HuH-7.5 (cell line): ENCODE measurements at regions not wholly inside any gene's neighbourhood (a gene's known extent, or its start where the extent isn't known, plus 50 kb on each side); places are given as distances from the start of the nearest gene placed in this dataset.
A peak's percentile ranks its signal among the peaks of the same experiment; 100 is the strongest.

Source experiments
- DNase-seq: peaks from one replicate; pipeline ENCODE4 v3.0.0; 2011; ENCODE audit warnings: low spot score

DNA sequence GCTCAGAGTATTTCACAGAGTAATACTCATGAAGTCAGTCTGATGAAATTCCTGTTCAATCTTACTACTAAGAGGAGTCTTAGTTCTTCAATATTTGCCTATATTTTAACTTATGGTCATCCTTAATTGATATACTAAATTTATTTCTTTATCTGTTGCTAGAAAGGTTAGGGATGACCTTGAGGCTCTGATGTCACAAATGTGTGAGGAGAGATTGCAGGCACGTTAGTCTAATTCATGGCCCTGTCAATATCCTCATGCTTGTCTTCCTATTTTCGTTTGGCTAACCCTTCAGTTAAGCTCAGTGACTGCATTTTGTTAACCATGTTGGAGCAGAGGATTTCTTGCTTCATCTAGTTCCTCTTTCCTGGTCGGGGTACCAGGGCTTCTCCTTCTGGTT, 704.7 kb upstream of the COBL start:
- no peak for DNase-seq

DNA sequence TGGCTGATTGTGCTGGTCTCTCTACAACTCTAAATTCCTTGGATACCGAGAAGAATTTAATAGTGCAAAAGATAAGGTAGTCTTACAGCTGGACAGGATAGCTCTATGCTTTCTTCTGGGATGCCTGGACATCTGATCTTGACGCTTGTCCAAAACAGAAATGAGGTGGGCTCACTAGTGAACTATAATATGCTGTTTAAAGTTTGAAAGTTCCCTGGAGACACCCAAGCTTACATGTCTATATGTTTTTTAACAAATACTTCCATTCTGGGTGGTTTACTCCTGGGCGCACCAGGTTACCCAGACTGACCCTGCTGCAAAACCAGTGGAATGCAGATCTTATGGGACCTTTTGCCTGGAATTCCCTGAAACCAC, 702.1 kb upstream of the COBL start:
- DNase-seq = no peak

- peak; percentile 11 for DNase-seq
These were observed 701.4 kb upstream of the COBL start for GRCh38 chr7:52017802-52018679.

GRCh38 chr7:52009181-52009580, 692.6 kb upstream of the COBL start:
- no peak for DNase-seq

DNA sequence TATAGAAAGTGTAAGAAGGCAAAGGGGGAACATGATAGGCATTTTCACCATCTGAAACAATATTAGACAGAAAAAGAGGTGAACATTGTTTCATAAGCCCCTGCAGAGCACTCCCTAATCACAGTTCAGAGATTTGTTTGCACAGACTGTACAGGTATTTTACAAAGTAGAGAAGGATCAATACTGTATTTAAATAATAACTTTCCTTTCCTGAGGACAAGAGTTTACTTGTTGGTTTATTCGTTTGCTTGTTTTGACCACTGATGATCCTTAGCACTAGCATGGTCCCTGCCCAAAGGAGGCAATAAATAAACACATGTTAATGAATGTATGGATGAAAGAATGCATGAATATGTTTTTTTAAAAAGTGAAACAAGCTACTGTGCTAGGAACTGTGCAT, 690.1 kb upstream of the COBL start:
- no peak for DNase-seq

- no peak for DNase-seq
These were observed 689.0 kb upstream of the COBL start for GRCh38 chr7:52005613-52006012.

DNA sequence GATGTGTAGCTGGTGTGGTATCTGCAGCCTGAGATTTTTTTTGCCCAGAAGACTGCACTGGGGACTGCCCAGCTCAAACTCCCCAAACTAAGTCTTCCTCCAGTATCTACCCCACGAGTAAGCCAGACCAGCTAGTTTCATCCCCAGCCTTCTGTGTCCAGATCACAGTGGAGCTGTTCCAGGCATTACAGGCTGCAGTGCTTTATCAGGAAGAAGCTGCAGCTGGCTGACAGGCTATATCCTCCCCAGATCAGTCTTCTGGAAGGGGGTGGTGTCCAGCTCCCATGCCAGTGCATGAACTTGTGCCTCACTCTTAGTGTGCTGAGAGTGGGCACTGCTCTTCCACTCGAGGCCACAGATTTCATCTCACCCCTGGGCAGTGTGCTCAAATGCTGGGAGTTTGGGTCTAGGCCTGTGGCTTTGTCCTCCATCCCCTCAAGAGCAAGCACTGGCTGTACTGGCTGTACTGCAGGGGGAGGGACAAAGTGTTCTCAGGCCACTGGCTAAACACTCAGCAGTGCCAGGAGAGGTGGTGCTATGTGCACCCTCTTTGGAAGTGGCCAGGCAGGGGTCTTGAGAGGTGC, 679.1 kb upstream of the COBL start:
- no peak for DNase-seq

DNA sequence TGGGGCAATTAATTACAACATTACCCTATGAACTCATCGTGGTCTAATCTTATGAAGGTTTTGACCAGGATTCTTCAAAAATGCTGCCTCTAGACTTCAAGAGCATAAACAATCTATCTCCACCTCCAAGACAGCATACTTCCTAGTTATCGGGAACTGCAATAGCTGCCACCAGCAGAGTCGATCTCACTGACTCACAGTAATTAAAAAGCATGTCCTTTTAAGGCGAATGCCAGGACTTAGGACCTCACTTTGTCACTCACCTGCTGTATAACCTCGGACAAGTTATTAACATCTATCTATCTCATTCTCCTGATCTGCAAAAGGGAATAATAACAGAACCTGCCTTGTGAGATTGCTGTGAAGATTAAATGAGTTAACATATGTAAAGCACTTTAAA, 666.0 kb upstream of the COBL start:
- DNase-seq = no peak

DNA sequence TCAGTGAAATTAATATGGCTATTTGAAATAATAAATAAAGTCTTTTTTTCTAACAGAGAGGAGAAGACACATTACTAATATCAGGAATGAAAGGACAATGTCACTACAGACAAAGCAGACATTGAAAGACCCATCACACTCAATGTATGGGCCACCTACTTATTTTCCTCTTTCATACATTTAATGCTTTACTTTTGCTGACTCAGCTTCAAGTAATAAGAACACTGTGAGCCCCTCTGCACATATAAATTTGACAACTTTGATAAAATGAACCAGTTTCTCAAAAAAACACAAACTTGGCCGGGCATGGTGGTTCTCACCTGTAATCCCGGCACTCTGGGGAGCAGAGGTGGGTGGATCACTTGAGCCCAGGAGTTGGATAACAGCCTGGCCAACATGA, 664.2 kb upstream of the COBL start:
- DNase-seq = no peak

- DNase-seq = no peak
These were observed 663.7 kb upstream of the COBL start for GRCh38 chr7:51980313-51980712.

- no peak for DNase-seq
These were observed 661.3 kb upstream of the COBL start for GRCh38 chr7:51977913-51978312.

GRCh38 chr7:51973939-51974338, 657.3 kb upstream of the COBL start:
- DNase-seq = no peak

GRCh38 chr7:51973071-51973470, 656.5 kb upstream of the COBL start:
- no peak for DNase-seq

- DNase-seq = no peak
These were observed 654.5 kb upstream of the COBL start for GRCh38 chr7:51970961-51971665.

GRCh38 chr7:51968461-51968860, 651.9 kb upstream of the COBL start:
- DNase-seq = no peak

- no peak for DNase-seq
These were observed 648.8 kb upstream of the COBL start for GRCh38 chr7:51965454-51965853.

DNA sequence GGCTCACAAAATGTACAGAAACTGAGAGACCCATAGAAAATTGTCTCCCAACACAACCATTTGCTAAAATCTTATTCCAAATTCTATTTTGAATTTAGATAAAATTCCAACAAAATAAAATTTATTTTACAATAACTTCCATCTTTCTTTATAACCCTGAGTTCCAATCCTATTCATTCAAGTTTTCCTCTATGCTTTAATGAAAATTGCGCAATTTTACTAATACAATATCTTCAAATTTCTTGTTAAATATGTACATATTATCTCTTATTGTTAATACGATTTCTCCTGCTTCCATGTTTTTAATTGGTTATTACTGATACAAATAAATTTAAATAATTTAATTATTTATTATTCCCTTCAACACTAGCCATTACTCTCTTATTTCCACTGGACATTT, 645.2 kb upstream of the COBL start:
- no peak for DNase-seq

DNA sequence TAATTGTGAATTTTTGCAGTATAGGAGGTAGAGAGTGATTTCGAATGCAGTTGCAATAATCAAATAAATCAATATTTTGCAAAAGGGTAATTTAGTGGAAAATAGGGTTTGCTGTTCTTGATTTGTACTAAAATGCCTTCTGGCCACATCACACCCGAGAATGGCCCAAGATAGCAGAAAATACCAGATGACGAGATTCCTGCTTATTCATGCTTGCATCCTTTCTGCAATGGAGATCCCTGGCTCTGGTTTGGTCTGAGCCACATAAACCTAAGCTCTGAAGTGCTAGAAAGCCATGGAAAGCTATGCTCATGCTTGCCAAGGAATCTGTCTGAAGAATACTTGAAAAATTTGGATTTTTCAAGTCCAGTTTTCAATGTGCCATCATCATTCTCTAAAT, 634.2 kb upstream of the COBL start:
- no peak for DNase-seq

DNA sequence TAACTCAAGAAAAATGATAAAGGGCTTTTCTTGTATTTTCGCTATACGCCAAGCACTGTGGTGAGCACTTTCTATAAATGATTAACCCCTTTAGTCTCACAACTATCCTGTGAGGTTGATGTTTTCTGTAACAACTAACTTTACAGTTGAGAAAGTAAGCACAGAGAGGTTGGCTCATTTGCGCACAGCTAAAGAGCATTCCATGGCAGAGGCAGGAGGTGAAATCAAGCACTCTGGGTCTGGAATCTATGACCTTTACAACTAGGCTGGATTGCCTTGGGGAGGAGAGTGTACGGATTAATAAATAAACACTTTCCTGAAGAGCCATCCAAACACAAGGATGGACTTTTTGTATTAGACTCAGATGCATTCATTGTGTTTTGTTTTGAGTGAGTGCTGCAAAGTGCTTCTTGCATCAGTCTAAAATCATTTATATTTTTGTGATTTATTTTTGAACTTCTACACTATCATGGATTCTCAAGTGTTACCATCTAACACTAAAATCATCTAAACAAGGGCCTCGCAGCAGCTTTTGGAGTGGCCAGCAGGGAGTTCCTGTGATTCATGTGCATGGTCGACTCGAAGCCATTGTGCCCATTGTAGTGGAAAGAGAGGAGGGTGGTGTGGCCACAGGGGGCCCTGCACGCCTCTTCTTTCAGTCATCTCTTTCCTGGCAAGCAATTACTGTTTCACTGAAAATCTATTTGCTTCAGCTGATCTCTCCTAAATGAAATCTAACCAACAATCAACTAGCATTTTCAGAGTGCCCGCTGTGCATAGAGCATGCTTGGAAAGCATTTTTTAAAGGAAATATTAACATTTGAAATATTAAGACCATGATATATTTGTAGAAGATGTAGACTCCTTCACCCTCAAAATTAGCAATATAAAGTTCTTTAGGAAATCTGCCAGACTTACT, 633.4 kb upstream of the COBL start:
- no peak for DNase-seq

- DNase-seq = no peak
These were observed 614.2 kb upstream of the COBL start for GRCh38 chr7:51930834-51931233.

- DNase-seq = no peak
These were observed 613.2 kb upstream of the COBL start for GRCh38 chr7:51929818-51930217.

DNA sequence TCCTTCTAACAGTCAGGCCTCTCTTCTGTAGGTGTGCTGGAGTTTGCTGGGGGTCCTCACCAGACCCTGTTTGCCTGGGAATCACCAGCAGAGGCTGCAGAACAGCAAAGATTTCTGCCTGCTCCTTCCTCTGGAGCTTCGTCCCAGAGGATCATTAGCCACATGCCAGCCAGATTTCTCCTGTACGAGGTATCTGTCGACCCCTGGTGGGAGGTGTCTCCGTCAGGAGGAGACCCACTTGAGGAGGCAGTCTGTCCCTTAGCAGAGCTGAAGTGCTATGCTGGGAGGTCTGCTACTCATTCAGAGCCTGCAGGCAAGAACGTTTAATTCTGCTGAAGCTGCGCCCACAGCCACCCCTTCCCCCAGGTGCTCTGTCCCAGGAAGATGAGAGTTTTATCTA, 611.1 kb upstream of the COBL start:
- DNase-seq = no peak
